GM19463 (cell line): ENCODE measurements at regions not wholly inside any gene's neighbourhood (a gene's known extent, or its start where the extent isn't known, plus 50 kb on each side); places are given as distances from the start of the nearest gene placed in this dataset.
A peak's percentile ranks its signal among the peaks of the same experiment; 100 is the strongest.
"Not testable (repeated sequence)": the region's sequence is repeated elsewhere in the genome, so short reads cannot be mapped to it uniquely, and the experiment has no call there.

Experiments
- ATAC-seq: cut with Tn5 transposase; IDR thresholded peaks from one replicate; pipeline ENCODE4 v1.9.1; 2021; ENCODE audit warnings: mild to moderate bottlenecking, moderate library complexity; ENCODE audit not compliant: unreplicated experiment

DNA sequence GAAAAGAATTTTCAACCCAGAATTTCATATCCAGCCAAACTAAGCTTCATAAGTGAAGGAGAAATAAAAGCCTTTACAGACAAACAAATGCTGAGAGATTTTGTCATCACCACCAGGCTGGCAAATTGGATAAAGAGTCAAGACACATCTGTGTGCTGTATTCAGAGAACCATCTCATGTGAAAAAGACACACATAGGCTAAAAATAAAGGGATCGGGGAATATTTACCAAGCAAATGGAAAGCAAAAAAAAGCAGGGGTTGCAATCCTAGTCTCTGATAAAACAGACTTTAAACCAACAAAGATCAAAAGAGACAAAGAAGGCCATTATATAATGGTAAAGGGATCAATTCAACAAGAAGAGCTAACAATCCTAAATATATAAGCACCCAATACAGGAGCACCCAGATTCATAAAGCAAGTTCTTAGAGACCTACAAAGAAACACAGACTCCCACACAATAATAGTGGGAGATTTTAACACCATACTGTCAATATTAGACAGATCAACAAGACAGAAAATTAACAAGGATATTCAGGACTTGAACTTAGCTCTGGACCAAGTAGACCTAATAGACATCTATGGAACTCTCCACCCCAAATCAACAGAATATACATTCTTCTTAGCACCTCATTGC is 55.9 kb upstream of the ACSM6 start:
- ATAC-seq = not testable (repeated sequence)

DNA sequence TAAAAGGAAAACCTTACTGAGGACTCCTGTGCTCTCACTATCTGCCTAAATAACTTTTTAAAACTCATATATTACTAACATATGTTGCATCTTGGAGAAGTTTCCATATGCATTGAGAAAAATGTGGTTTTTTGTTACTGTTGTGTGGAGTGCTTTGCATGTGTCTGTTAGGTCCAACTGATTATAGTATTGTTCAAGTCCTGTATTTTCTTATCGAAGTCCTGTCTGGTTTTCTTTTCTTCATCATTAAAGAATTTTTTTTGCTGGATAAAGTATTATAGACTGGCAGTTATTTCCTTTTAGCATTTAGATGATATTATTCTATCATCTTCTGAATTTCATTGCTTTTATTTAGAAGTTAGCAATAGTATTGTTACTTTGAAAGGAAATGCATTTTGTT is 59.5 kb upstream of the ACSM6 start:
- ATAC-seq = no peak

DNA sequence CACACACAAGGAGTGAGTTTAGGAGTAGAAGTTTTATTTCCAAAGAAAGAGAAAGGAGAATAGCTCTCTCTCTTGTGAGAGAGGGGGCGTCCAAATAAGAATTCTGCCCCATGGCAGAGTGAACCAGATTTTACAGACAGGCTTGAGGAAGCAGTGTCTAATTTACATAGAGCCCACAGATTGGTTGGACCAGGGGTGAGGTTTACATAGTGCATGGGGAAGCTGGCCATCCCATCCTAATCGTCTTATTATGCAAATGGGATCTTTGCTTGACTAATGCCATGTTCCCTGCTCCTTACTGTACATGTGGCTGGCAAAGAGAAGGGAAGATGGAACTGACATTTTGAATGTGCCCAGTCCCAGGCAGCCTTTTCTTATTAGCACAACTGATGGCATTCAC is 60.0 kb upstream of the ACSM6 start:
- no peak for ATAC-seq

DNA sequence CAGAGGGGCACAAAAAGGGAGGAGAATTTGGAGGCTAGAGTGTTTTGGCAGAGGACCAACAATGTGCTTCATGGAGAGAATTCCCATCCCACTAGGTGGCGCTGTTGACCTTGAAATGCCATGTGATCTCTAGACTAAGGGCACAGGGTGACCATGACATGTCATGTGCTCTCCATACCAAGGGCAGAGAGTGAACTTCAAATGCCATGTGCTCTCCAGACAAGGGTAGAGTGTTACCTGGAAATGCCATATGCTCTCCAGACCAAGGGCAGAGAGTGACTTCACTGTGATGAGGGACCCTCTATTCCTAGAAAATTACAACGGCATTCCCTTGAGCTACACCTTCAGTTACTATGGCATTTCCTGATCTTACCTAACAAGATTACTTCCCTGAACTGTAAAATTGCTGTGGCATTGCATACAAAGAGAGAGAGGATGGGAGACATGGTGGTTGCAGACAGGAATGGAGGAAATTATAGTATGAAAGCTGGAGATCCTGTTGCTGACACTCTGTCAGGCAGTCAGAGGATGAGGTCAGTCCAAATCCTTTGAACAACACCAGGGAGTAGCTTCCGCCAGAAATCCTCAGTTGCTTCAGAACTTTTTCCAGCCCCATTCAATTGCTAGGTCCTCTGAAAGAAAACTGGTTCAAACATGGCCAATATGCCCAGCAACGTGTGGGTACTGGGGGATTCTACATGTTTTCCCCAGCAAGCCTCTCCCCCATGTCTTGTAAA is 60.9 kb upstream of the ACSM6 start:
- ATAC-seq = peak; percentile 88

DNA sequence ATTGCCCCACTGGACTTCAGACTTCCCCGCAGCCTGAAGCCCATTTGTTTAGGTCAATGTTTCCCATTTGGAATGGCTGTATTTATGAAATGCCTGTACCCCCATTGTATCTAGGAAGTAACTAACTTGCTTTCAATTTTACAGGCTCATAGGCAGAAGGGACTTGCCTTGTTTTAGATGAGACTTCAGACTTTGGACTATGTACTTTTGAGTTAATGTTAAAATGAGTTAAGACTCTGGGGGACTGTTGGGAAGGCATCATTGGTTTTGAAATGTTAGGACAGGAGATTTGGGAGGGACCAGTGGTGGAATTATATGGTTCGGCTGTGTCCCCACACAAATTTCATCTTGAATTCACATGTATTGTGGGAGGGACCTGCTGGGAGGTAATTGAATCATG is 61.1 kb upstream of the CYP2C8 start:
- ATAC-seq = not testable (repeated sequence)

DNA sequence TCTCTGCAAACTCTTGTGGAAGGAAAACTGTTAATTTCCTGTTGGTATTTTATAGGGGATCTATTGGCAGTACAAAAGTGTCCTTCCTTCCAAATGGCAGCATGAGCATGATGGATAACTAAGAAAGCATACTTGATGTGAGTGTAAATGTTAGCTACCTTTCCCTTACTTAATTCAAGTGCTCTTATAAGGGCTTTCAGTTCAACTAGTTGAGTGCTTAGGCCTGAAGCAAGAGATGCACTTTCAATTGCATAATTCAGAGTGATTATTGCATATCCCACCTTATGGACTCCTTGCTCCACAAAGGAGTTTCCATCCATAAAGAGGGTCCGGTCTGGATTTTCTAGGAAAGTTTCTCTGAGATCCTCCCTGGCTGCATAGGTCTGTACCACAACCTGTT is 56.3 kb upstream of the CYP2C8 start:
- ATAC-seq = no peak

DNA sequence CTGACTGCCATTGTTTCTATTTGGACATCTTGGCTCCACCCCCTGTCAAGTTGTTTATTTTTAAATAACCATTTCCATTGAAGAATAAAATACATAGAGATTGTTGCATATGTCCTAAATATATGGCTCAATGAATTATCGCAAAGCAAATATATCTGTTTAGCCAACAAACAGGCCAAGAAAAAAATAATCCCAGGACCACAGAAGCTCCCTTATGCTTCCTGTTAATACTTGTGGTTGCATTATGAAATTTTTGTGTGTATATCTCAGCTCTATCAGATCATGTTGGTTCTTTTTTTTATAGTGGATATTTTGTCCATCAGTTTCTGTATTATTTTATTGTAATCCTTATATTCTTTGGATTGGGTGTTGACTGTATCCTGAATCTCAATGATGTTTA is 53.4 kb upstream of the CYP2C8 start:
- no peak for ATAC-seq

DNA sequence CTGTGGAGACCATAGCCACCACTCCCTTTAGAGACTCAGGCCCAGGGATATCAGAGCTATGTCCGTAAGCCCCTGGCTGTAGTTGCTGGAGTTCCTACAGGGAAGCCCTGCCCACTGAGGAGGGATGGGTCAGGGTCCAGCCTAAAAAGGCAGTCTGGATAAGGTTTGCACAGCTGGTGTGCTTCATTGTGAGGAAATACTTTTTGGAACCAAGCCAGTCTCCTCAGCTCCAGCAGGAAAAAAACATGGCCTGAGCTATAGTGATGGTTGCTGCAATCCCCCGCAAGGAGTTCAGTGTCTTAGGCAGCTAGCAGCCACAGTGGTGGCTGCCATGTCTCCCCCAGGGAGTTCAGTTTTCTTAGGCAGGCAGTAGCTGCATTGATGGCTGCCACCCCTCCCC is 52.6 kb upstream of the CYP2C8 start:
- no peak for ATAC-seq
